Sigmoid colon (tissue), 6 donors: ENCODE measurements at regions not wholly inside any gene's neighbourhood (a gene's known extent, or its start where the extent isn't known, plus 50 kb on each side); places are given as distances from the start of the nearest gene placed in this dataset.

Experiments
- DNase-seq: peaks from one replicate; pipeline ENCODE4 v3.0.0-alpha.2; 2019
- H3K27ac ChIP-seq, 4 donors: fragments of 200-600 bp; sonication (generic); one replicate each; pipeline ENCODE4 v1.5.1; 2016 to 2019; ENCODE audit warnings: mild to moderate bottlenecking in 1 of 4
- H3K27me3 ChIP-seq, 3 donors: fragments of 200-600 bp; sonication (generic); one replicate each; pipeline ENCODE4 v1.5.1; 2019; ENCODE audit warnings: mild to moderate bottlenecking in 1 of 3
- H3K36me3 ChIP-seq, 4 donors: fragments of 200-600 bp; sonication (generic); one replicate each; pipeline ENCODE4 v1.5.1; 2016 to 2019
- H3K4me1 ChIP-seq, 4 donors: fragments of 200-600 bp; sonication (generic); one replicate each; pipeline ENCODE4 v1.5.1; 2017 to 2019
- H3K4me3 ChIP-seq, 4 donors: fragments of 200-600 bp; sonication (generic); one replicate each; pipeline ENCODE4 v1.5.1; 2017 to 2019; ENCODE audit warnings: mild to moderate bottlenecking in 2 of 4, moderate library complexity in 1 of 4
- H3K9me3 ChIP-seq, 4 donors: fragments of 200-600 bp in 3 of 4; sonication (generic) in 3 of 4; one replicate each; pipeline versions ENCODE4 v1.5.1 to v1.6.1; 2013 to 2019
- CTCF ChIP-seq, 4 experiments: fragments of 450-650 bp in 3 of 4; fragments of 200-600 bp in 1 of 4; IDR thresholded peaks; one replicate each; pipeline ENCODE4 v1.5.1; 2016 to 2019; ENCODE audit warnings: antibody characterized with exemption in 4 of 4, mild to moderate bottlenecking in 3 of 4, moderate library complexity in 2 of 4
- EP300 ChIP-seq, 4 donors: sonication (generic); formaldehyde crosslinking; IDR thresholded peaks; one replicate each; pipeline ENCODE4 v1.6.1; 2017; ENCODE audit warnings: antibody characterized with exemption in 4 of 4
- POLR2A ChIP-seq, 2 donors: fragments of 450-650 bp; IDR thresholded peaks; one replicate each; pipeline ENCODE4 v1.6.1; 2016; ENCODE audit warnings: antibody characterized with exemption in 2 of 2, mild to moderate bottlenecking in 2 of 2, moderate library complexity in 2 of 2
- POLR2AphosphoS5 ChIP-seq, 4 donors: sonication (generic); formaldehyde crosslinking; IDR thresholded peaks; one replicate each; pipeline ENCODE4 v1.6.1; 2017; ENCODE audit warnings: antibody characterized with exemption in 4 of 4
- WGBS, 2 donors: extraction: QIAGEN DNeasy Blood & Tissue Kit; methylation state at CpG; one replicate each; pipeline ENCODE4 v1.1.7; 2013; 5-methylcytosine and 5-hydroxymethylcytosine counted together
- intact Hi-C: fragments of 100-400 bp; cut with DNase I; formaldehyde crosslinking; loops from one replicate; pipeline ENCODE4 v1.15.1; 2023
- donor health status: healthy with polysubstance abuse.
- donor health status: healthy.

GRCh38 chr12:124115976-124116690, 143.1 kb downstream of the ZNF664 start:
- H3K36me3 ChIP-seq = no peaks in the 10 kb centered on the region
- H3K4me3 ChIP-seq = no peak overlapping the region
- TF ChIP-seq POLR2AphosphoS5 (IDR thresholded peaks at IDR 0.05) (no peak), CTCF (IDR thresholded peaks at IDR 0.05) (no peak), POLR2A (IDR thresholded peaks at IDR 0.05) (no peak), EP300 (IDR thresholded peaks at IDR 0.05) (no peak)
- DNase-seq = no peak
- H3K27me3 ChIP-seq = no peaks in the 10 kb centered on the region
- WGBS, 2 donors = 90 to 92% methylated on average over 16 of the region's 16 CpGs
- intact Hi-C loops = no loop called here
- no peaks in the 10 kb centered on the region for H3K4me1 ChIP-seq
- H3K27ac ChIP-seq = no peak overlapping the region
- peaks cover 0 to 3% (median 0%) of the 10 kb centered on the region in 4 donors for H3K9me3 ChIP-seq

- H3K36me3 ChIP-seq = no peaks in the 10 kb centered on the region
- no peaks in the 10 kb centered on the region for H3K4me1 ChIP-seq
- 79 to 91% methylated on average over 6 of the region's 6 CpGs for WGBS, 2 donors
- intact Hi-C loops = no loop called here
- no peak overlapping the region for H3K27ac ChIP-seq
- TF ChIP-seq CTCF (IDR thresholded peaks at IDR 0.05) (no peak), POLR2A (IDR thresholded peaks at IDR 0.05) (no peak), POLR2AphosphoS5 (IDR thresholded peaks at IDR 0.05) (no peak), EP300 (IDR thresholded peaks at IDR 0.05) (no peak)
- H3K4me3 ChIP-seq = no peak overlapping the region
- no peaks in the 10 kb centered on the region for H3K27me3 ChIP-seq
- DNase-seq = no peak
- no peaks in the 10 kb centered on the region for H3K9me3 ChIP-seq
These were observed 147.7 kb downstream of the ZNF664 start for GRCh38 chr12:124120739-124121138.

DNA sequence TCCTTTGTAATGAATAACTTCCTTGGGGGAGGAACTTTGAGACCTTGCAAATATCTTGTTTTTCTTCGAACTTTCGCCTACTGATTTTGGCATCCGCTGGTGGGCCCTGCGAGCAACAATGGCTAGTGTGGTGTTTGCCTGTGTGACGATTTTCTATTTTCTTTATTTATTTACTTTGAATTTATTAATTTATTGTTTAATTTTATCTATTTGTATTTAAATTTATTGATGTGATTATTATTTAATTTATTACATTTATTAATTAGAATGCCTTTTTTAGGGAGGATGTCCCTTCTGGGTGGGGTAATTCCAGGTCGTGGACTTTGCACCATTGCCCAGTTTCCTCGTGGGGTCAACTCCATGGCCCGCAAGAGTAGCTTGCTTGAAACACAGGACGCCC, 149.7 kb downstream of the ZNF664 start:
- intact Hi-C loops = no loop called here
- no peaks in the 10 kb centered on the region for H3K4me1 ChIP-seq
- TF ChIP-seq EP300 (IDR thresholded peaks at IDR 0.05) (no peak), CTCF (IDR thresholded peaks at IDR 0.05) (no peak), POLR2A (IDR thresholded peaks at IDR 0.05) (no peak), POLR2AphosphoS5 (IDR thresholded peaks at IDR 0.05) (no peak)
- no peak for DNase-seq
- no peaks in the 10 kb centered on the region for H3K27me3 ChIP-seq
- no peaks in the 10 kb centered on the region for H3K36me3 ChIP-seq
- WGBS, 2 donors = 78 to 89% methylated on average over 9 of the region's 9 CpGs
- no peak overlapping the region for H3K4me3 ChIP-seq
- H3K9me3 ChIP-seq = no peaks in the 10 kb centered on the region
- no peak overlapping the region for H3K27ac ChIP-seq

DNA sequence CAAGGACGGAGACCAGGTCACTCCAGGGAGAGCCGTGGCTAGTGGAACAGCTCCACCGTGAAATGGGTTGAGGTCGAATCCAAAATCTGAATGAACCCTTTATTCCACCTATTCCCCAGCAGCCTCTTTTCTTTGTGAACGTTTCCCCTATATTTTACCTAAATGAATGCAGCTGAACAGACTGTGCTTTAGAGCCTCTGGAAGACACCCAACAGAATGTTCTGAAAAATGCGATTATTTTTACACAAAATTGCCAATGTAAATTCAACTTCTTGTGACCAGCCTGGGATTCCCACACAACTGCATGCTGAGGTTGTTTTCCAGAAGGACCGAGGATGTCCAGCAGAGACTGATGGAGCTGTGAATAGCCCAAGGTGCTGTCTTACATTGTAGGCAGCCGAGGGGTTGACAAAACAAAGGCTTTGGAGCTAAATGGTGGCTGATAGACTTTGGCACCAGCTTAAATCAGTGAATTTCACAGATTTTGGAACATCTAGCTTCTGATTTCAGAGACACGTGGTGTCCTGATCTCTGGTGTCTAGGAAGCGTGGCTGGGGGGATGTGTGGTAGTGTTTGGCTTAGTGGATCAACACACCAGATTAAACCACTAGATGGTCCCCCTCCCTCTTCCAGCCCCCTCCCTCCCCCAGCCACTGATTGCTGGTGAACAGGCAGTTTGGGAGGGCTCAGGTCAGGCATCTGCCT, 150.4 kb downstream of the ZNF664 start:
- H3K4me3 ChIP-seq = no peak overlapping the region
- intact Hi-C loops = no loop called here
- no peak overlapping the region for H3K27ac ChIP-seq
- H3K4me1 ChIP-seq = no peaks in the 10 kb centered on the region
- no peaks in the 10 kb centered on the region for H3K36me3 ChIP-seq
- WGBS, 2 donors = 85 to 86% methylated on average over 10 of the region's 10 CpGs
- TF ChIP-seq POLR2A (IDR thresholded peaks at IDR 0.05) = no peak
- no peaks in the 10 kb centered on the region for H3K9me3 ChIP-seq
- no peak for DNase-seq
- no peaks in the 10 kb centered on the region for H3K27me3 ChIP-seq

DNA sequence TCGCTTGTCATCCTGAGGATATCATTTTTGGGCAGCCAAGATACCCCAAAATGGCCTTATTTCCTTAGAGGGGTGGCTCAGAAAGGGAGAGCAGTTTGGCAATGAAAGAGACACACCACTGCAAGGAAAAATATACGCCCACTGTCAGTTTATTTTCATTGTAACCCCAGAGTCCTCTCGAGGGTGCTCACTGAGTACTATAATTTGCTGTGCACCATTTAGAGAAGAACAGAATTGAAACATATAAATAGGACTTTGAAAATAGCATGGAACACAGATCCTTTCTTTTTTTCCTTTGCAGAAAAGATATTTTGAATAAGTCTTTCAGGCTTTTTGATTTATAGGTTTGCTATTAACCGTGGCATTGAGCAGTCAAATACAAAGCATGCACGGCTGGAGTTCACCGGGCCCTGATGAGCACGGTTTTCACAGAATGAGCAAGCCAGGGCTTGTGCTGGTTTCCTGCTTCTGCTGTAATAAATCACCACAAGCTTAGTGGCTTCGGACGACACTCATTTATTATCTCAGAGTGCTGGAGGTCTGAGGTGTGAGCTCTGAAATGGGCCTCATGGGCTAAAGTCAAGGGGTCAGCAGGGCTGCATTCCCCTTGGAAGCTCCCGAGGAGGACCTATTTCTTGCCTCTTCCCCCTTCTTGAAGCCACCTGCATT, 152.3 kb downstream of the ZNF664 start:
- no peaks in the 10 kb centered on the region for H3K4me1 ChIP-seq
- TF ChIP-seq EP300 (IDR thresholded peaks at IDR 0.05) (no peak), POLR2AphosphoS5 (IDR thresholded peaks at IDR 0.05) (no peak), CTCF (IDR thresholded peaks at IDR 0.05) (no peak), POLR2A (IDR thresholded peaks at IDR 0.05) (no peak)
- intact Hi-C loops = no loop called here

More for the DNA sequence above, 152.3 kb downstream of the ZNF664 start:
- Histone ChIP-seq H3K4me3 (no peak overlapping the region), H3K36me3 (no peaks in the 10 kb centered on the region), H3K27me3 (no peaks in the 10 kb centered on the region), H3K9me3 (no peaks in the 10 kb centered on the region), H3K27ac (no peak overlapping the region)
- DNase-seq = no peak
- 59 to 81% methylated on average over 10 of the region's 10 CpGs for WGBS, 2 donors
